Smooth muscle cell of the brain vasculature (primary cell): ENCODE measurements at regions not wholly inside any gene's neighbourhood (a gene's known extent, or its start where the extent isn't known, plus 50 kb on each side); places are given as distances from the start of the nearest gene placed in this dataset.

Source experiments
- DNase-seq: peaks from one replicate; pipeline ENCODE4 v3.0.0-alpha.2; 2012; ENCODE audit warnings: low read depth, low spot score

DNA sequence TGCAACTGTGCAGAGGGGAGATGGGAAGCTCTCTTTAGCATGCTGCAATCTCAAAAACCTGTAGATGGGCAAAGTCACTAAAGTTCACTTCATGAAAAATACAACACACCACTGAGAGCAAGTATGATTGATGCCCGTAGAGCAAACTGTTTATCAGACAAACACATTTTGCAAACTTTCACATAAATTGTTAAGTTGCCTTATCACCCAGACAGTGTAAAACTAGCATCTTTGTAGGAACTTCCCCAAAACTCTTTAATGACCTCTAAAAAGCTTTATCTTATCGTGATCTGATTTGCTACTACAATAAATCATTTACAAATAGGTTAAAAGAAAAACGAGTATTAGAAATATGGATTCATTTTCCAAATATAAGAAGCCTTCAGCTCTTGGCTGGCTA lies 391.0 kb downstream of the LMO4 start:
- DNase-seq: no peak

DNA sequence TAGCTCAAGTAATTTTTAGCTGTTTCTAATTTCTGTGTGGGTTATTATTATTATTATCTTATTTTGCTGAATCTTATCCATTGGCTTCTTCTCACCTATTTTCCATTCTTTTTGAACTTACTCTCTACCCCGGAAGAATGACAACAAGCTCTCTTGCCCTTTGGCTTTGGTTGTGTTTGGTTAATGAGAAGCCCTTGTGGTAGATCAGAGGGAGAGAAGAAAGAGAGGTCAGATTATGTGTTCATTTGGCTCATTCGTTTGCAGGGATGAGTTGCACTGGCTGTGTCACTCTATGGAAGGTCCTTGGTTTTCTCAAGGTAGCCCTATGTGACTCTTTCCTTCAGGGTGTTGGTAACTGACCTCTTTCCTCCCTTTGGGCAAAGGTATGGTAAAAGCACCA lies 391.9 kb downstream of the LMO4 start:
- DNase-seq: no peak

DNA sequence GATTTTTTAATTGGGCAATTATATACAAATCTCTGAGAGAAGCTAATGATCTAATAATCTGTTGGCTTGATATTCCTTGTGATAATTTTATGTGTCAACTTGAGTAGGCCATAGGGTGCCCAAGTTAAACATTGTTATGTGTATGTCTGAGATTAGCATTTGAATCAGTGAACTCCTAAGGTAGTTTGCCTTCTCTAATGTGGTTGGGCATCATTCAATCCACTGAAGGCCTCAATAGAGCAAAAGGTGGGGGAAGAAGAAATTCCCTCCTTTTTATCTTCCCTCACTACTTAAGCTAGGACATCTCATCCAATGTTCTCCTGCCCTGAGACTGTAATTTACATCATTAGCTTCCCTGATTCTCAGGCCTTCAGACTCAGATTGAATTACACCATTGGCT lies 394.5 kb downstream of the LMO4 start:
- DNase-seq: no peak

DNA sequence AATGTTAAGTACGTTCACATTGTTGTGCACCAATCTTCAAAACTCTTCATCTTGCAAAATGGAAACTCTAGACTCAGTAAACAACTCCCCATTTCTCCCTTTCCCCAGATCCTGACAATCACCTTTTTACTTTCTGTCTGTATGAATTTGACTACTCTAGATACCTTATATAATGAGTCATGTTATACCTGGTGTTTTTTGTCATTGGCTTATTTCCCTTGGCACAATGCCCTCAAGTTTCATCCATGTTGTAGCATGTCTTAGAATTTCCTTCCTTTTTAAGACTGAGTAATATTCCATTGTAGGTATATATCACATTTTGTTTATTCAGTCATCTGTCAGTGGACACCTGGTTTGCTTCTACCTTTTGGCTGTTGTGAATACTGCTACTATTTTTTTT lies 399.5 kb downstream of the LMO4 start:
- no peak for DNase-seq

DNA sequence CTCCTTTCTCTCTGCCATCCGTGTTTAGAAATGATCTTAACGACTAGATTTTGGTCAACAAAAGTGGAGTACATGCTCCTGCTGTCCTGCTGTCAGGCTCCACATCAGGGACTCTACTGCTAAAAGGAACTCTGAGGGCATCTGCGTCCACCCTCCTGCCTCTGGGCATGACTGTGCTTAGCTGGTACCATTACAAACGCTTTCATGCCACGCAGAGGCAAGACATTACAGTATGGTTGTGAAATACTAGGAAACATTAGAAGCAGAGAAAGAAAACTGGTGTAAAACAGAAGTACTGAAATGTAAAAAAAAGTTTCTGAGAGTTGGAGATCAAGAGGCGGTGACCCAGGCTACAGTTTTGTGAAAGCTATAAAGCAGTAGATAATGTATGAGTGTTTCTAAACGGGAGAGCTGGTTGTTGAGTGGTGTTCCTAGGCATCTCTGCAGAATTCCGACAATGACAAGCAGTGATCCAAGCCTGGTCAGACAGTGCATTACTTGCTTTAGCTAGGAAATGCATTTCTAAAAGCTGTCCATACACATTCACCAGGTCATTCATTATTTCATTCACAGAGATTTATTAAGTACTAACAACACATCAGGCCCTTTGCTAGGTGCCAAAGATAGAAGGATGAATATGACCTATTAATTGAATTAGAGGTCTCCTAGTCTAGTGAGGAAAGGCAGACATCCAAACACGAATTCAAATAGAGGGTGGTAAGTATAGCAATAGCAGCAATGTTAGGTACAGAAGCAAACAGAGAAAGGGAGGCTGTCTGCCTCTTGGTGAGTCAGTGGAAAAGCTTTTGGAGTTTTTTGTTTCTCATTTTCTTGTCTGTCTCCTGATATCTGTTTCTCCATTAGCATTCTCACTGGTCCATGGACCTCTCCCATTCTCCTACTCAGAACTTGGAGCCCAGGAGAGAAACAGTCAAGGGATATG lies 401.9 kb downstream of the LMO4 start:
- DNase-seq: no peak

DNA sequence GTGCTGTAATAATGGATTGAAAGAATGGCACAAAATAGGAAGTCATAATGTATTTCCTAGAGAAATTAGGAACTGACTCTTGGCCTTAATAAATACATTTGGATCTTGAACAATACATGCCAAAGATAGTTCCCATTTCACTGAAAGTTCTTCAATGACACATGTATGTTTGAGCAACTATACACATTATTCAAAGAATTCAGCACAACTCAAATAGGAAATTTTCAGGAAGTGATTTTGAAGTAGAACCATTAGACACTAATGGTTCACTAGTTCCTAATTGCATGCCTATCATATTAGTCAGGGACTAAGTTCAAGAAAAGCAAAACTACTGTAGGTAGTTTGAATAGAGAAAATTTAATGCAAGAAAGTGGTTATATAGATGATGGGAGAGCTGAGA lies 404.7 kb downstream of the LMO4 start:
- DNase-seq: no peak

DNA sequence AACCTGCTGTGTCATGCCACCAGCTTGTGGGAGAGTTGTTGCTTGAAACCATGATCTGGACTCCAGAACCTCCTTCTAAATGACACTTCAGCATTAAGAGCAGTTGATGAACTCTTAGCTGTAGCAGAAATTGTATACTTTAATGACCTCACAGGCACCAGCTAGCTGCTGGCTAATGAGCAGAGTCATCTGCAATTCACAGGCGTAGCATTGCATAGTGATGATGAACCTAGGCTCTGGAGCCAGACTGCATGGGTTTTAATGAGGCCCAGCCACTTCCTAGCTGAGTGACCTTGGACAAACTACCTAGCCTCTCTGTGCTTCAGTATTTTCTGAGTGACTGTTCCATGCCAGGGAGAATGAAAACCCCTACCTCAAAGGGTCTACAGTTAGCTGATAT lies 407.1 kb downstream of the LMO4 start:
- DNase-seq: no peak

DNA sequence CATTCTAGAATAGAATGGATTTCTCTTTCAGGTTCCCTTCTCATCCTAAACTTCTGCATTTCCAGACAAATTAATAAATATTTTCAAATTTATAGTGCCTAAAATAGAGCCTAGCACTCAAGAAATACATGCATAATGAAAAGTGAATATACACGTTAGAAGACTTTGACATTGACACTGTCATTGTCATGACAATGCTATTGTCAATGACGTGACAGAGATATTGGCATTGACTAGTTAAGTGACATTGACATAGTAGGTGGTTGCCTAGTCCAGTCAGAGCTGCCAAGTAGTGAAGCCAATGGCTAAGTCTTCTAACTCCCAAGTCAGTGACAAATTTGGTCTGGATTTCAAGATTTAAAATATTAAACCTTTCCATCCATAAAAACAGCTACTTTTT lies 410.5 kb downstream of the LMO4 start:
- DNase-seq: no peak

DNA sequence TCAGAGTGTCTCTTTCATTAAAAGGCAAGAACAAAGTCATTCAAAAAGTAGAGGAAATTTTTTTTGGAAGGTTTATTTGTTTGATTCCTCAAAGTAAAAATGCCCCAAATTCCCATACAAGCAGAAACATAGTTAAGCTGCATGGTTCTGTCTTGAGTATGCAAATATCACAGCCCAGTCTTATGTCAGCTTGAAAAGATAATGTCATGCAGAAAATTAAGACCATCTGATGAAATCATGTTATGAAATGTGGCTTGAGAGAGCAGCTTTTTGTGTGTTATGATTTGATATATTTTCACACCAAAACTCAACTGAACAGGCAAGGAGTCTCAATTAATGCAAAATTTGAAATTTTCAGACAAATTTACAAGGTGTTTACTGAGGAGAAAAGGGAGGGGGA lies 411.0 kb downstream of the LMO4 start:
- no peak for DNase-seq

DNA sequence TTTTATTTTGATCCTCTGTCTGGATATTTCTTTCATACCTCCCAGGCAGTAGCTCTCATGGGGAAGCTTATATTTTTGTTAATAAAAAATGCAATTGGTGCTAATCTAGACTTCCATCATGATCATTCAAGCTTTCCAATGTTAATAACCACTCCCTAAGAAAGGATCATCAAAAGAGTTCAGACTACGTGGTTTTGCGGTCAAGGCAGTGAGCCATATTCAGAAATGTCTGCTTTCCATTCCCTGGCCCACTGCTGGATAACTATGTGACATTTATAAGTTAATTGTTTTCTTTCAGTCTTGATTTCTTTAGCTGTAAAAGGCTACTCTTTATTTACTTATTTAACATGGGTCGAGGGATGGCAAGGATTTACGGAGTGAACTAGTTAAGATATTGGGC lies 414.6 kb downstream of the LMO4 start:
- DNase-seq: no peak

DNA sequence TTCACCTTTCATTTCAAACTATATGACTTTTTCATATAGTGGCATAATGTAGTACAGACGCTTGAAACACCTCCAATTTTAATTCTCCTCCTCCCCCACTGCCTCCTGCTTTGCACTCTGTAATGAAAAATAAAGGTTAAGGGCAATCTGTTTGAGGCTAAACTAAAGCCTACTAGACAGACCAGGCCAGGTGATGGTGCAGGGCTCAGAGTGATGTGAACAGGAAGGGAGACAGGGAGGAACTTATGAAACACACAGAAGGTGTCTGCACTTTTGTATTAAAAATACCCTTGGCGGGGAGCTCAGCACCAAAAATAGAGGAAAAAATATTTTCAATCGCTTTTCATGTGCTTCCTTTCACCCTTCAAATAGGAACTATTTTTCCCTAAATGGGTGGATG lies 415.4 kb downstream of the LMO4 start:
- no peak for DNase-seq

DNA sequence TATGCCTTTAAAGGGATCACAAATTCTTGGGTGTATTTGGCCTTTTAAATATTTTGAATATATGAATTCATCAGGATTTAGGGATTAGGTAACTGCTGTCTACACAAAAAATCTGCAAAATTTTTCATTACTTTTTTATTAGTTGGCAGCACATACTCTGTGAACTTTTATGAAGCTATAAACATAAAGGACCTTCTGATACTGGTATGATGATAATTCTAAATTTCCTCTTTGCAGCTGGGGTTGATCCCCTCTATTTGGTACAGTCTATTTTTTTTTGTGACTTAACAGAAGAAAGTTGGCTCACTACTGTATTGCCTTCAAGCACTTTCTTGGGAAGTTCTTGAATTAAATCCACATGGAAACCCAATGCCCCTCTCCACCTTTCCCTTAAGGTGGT lies 416.1 kb downstream of the LMO4 start:
- DNase-seq: no peak

DNA sequence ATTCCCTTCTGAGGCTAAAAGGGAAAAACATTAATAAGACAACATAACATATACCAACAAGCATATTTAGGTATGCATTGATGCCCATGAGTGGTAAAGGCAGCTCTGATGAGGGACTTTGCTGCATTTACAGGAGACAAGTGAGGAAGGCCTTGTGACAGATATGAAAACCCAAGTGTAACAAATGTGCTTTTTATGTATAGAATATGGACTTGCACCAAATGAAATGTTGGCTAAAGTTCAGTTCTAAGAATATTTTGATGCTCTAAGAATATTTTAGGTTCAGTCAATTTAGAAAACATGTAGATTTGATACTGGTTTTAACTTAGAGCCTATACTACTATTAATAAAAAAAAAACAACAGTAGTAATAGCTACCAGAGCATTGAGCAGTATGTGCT lies 424.7 kb downstream of the LMO4 start:
- DNase-seq: no peak

DNA sequence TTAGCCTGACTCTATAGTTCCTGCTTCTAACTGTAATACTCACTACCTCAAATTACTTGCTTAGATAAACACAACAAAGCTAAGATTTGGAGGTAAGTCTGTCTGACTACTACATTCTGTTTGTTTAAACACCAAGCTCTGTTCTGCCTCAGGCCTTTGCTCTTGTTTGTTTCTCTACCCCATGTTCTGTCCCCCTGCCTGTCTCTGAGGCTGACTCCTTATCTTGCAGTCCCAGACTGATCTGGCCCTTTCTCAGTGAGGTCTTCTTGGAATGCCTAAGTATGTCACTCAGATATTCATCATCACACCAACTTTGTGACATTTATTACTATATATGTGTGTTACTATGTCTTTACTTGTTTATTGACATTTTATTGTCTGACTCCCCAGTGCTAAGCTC lies 425.5 kb downstream of the LMO4 start:
- DNase-seq: no peak

DNA sequence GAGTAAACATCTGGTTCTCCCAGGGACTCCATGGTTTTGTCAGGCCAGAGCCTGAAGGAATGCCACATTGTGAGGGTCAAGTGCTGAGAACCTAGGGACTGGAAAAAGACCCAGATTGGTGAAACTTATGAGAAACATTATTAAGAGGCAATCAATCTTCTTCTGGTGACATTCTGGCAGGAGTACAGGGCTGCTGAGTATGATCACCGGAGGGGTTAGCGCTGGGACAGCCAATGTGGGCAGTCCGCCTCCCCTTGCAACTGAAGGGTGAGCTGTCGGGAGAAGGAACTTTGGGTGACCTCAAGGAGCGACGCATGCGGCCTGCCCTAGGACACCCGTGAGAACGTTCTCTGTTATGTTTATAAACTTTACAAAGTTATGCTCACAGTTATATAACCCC lies 429.0 kb downstream of the LMO4 start:
- no peak for DNase-seq

DNA sequence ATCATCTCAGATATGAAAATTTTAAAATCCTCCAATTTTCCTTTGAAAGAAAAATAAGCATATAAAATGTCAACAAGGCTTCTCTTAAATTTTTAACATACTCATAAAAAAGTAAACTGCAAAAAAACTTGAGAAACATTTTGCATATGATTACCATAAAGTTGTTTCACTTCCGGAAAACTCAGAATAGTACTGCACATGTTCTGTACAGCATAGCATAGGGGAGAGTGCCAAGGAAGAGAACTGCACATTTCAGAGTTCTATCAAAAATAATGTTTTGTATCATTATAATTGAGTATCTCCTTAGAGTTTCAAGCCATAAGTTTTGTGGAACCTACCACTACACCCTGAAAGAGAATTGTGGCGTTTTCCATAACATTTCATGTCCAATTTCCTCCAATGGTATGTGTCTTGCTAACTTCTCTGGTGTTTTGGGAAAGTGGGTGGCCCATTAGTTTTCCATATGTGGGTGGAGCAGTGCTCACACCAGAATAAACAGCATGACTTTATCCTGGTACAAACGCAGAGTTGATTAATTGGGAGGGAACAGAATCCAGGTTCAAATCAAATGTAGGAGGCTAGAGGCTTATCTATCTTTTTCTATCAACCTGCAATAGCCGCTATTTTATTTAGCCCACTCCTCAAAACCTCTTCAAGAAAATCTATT lies 430.9 kb downstream of the LMO4 start:
- no peak for DNase-seq

DNA sequence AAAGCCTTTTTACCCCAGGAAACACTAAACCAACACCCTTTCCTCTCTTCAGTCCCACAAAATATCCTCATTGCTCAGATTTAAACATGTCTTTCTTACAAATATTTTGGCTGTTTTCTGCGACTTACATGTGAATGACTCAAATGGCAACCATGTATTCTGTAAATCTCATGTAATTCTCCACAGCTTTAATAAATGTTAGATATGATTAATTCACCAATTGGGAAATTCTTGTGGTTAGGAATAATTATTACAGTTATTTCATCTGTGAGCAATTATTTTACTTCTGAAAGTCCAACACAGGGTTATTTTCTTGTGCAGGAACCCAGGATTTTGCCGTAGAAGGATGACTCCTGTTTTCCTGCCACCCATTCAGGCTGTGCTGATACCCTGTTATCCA lies 431.5 kb downstream of the LMO4 start:
- no peak for DNase-seq

DNA sequence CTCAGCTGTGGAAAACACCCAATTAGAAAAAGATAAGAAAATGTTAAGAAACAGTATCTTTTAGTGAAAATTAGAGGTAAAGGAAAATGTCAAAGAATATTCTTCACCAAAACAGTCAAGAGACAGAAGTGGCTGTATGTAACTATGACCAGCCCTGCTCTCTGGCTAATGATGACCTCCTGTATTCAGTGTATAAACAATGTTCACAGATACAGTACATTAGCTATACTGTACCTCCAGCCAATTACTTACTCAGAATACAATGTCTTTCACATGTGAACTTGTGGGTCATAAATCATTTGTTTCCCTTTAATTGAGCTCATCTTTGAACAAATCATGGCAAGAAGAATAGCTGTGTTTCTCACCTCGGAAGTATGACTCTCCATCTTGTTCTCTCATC lies 432.0 kb downstream of the LMO4 start:
- no peak for DNase-seq

DNA sequence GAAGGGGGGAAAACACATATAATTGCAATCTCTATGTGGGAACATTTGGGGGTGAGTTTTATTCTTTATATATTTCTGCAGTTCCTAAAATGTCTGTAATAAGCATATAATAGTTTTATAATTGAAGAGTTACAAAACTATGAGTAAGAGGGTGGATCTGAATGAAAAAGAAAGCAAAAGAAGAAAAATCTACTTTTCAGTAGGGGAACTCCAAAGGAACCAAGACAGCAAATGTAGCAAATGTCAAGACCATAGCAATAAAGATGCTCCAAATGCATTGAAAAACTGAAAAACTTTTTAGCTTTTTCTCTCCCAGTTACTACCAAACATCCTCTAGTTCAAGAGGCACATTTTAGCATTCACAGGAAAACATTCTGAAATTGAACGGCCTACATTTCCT lies 434.8 kb downstream of the LMO4 start:
- DNase-seq: no peak

DNA sequence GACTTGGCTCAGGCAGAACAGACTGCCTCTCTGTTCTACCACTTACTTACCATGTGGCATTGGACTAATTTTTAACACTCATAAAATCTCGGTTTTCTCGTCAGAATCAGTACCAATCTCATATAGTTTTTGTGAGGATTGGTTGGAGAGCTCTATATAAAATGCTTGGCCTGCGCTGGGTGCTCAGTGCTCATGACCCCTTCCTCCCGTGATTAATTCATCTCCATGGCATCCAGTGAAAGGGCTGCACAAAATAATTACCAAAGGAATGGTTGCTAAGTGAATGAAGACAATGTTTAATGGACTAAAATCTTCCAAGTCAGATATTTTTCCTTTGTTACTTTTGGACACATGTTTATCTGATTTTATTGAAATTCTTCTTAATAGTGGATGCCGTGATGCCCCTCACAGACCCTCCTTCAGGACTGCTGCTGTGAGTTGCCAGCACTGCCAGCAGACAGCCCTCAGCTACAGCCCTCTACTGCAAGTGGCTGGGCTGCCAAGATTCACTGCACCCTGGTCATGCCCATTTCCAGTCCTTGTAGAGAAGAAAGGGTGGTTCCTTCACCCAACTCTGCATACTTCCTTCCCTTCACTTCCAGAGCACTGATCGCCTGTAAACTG lies 436.5 kb downstream of the LMO4 start:
- DNase-seq: no peak

DNA sequence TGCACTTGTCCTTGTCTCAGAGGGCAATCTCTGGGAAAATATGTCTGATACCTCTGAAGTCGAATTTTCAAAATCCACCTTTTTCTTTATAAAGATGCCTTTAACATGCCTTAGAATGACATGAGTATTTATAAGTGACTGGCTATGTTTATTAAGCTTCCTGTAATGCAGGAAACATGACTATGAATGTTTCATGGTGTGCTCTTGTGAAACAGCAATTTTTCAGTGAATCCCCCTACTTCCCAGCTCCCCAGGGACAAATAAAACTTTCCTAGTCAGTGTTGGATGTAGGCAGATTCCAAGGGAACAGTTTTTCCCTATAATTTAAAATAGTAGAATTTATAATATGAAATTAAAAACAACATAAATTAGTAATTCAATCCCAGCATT lies 437.0 kb downstream of the LMO4 start:
- no peak for DNase-seq

DNA sequence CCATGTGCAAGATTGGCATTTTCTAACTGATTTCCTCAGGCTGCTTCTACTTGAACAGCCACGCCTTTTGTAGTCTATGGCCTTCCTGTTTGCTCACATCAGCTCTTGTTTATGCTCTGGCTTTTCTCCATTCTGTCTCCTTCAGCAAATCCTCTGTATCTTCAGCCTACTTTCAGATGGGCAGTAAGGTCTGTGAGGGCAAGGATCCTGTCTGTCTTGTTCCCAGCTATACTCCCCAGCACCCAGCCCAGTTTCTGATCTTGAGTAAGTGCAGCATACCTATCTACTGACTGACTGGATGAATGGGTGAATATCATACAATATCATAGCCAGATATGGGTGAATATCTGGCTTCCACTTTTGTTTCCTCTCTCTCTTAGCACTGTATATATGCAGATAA lies 438.1 kb downstream of the LMO4 start:
- no peak for DNase-seq

DNA sequence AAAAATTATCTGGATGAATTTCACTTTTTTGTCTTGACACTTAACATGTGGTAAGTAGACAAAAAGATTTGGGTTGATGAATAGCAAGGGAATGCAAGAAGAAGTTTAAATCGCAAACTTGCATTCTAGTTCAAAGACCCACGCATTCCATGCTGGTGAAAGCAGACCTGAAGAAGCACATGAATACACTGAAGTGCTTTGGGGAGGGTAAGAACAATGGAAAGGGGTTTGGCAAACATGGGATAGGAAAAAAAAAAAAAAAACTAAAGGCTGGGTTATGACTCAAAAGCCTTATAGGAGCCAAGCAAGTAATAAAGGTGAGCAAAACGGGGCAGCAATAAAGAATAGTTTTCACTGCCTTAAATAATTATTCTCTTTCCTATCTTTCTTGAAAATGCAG lies 450.2 kb downstream of the LMO4 start:
- DNase-seq: no peak
